ENCODE measurements at regions not wholly inside any gene's neighbourhood (a gene's known extent, or its start where the extent isn't known, plus 50 kb on each side); places are given as distances from the start of the nearest gene placed in this dataset.
"Not testable (repeated sequence)": the region's sequence is repeated elsewhere in the genome, so short reads cannot be mapped to it uniquely, and the experiment has no call there.

GRCh38 chr13:90648497-90648896 is 699.0 kb upstream of the MIR17HG start:
- no peak for DNase-seq (ENCODE audit: low read depth)

- no peak for DNase-seq (ENCODE audit: low read depth)
Measured at GRCh38 chr13:90652036-90652435, 695.5 kb upstream of the MIR17HG start.

GRCh38 chr13:90654970-90655369 is 692.5 kb upstream of the MIR17HG start:
- DNase-seq (ENCODE audit: low read depth), result no peak

DNA sequence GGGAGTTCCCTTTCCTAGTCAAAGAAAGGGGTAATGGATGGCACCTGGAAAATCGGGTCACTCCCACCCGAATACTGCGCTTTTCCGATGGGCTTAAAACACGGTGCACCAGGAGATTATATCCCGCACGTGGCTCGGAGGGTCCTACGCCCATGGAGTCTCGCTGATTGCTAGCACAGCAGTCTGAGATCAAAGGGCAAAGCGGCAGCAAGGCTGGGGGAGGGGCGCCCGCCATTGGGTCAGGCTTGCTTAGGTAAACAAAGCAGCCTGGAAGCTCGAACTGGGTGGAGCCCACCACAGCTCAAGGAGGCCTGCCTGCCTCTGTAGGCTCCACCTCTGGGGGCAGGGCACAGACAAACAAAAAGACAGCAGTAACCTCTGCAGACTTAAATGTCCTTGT is 683.3 kb upstream of the MIR17HG start:
- not testable (repeated sequence) for DNase-seq (ENCODE audit: low read depth)

DNA sequence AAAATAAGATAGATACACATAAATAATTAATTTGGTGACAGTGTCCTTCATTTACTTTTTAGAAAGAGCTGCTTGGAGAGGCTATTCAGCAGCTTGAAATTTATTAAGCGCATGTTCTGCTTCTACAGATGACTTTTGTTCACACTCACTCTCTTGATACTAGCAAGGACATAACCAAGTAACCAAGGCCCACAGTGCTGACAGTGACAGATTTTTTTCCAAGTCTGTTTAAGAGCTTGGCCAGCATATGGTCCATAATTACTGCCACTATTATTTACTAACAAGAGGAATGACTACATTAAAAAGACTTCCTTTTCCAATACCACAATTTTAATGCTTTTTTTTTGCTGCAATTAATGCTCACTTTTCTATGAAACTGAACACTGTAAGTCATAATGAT is 673.7 kb upstream of the MIR17HG start:
- DNase-seq (ENCODE audit: low read depth), result no peak

DNA sequence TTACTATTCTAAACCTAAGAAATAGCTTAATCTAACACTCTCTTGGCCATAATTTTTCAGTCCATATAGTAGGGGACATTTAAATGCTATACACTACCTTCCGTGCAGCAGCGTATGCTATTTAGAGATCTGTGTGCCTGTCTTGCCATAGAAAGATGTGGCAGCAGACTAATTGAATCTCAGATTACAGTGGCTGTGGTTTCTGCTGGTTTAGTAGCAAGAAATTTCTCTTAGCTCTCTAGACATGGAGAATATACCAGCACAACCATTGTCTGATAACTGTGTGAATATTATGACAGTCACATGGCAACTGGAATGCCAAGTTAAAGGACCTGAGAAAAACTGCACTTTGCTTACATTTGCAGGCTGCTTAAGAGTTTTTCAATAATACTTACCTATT is 672.4 kb upstream of the MIR17HG start:
- DNase-seq (ENCODE audit: low read depth), result no peak

DNA sequence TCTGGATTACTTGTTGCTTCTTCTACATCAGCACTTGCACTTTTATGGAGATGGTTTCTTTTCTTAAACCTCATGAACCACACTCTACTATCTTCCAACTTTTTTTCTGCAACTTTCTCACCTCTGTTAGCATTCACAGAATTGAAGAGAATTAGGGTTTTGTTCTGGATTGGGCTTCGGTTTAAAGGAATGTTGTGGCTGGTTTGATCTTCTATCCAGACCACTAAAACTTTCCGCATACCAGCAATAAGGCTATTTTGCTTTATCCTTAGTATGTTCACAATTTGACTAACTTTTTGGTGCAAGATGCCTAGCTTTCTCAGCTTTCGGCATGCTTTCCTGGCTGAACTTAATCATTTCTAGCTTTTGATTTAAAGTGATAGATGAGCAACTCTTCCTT is 666.7 kb upstream of the MIR17HG start:
- DNase-seq (ENCODE audit: low read depth), result peak; percentile 2

- no peak for DNase-seq (ENCODE audit: low read depth)
Measured at GRCh38 chr13:90683711-90684131, 663.8 kb upstream of the MIR17HG start.

GRCh38 chr13:90686442-90686841 is 661.0 kb upstream of the MIR17HG start:
- peak; percentile 42 for DNase-seq (ENCODE audit: low read depth)

DNA sequence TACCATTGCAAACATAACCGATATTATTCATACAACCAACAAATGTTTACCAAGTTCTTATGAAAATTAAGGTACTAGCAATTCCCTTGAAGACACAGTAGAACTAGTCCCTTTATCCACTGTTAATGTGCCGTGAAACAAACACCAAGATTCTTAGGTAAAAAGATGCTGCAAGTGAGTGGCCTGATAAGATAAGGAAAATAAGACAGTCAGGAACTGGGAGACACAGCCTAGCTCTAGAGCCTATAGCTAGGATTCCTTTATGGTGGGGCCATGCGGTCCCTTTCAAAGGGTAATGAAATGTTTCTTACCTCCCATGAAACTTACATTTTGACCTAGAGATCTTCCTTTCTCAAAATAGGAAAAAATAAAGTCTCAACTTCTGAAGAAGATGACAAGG is 658.4 kb upstream of the MIR17HG start:
- DNase-seq (ENCODE audit: low read depth), result no peak

DNA sequence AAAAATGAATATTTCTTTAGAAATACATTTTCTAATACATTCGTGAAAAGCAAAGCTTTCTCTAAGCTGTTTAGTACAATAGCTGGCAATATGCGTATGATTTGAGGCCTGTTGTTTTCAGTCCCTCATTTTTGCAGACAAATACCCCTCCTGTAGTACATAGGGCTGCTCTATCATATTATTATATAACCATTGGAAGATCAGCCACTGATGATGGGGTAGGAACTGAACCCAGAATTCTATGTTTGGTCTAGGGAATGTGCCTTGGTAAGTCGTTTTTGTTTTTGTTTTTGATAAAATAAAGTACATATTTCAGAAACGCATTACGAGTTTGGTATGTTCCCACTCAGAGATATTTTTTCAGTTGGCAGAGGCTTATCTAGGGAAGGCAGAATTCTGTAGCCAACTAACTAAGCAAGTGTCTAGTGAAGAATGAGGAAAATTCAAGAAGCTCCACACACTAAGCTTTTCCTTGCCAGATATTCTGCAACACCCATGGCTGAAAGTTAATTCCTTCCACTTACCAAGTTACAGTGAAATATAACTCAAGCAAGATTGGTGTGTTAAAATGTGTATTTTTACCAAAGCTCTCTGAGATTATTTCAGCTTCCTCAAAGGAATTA is 656.9 kb upstream of the MIR17HG start:
- DNase-seq (ENCODE audit: low read depth), result no peak

DNA sequence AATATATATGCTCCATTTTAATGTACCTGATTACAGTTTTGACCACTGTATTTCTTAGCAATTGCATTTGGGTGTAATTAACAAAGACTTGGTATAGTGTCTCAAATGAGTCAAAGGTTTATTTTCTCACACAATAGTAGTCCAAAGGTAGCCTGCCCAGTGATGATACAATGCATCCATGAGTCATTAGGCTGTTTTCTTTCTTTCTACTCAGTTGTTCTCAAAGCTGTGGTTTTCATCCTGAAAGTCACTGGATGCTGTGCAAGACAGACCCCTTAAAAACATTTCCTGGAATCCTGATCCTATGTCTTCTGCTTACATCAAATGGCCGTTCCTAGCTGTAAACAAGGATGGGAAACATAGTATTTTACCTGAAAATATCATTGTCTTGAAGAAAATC is 651.2 kb upstream of the MIR17HG start:
- peak; percentile 47 for DNase-seq (ENCODE audit: low read depth)

DNA sequence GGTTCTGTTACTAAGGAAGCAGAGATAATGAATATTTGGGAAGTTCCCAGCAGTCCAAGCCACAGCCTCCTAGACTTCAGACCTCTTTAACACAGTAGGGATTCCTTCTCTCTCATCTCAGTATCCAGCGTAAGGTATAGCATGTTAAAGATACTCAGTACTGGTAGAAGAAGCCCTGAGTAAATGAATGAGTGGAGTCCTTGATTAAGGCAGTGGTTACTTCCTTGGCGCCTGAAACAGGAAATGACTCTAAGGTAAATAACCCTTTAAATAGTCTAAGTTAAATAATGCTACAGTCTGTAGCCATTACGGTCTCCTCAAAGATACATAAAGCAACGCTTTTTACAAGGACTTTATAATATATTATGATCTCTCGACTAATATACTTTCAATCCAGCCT is 650.8 kb upstream of the MIR17HG start:
- DNase-seq (ENCODE audit: low read depth), result no peak

GRCh38 chr13:90700340-90700739 is 647.1 kb upstream of the MIR17HG start:
- no peak for DNase-seq (ENCODE audit: low read depth)

GRCh38 chr13:90701264-90701663 is 646.2 kb upstream of the MIR17HG start:
- DNase-seq (ENCODE audit: low read depth), result no peak

DNA sequence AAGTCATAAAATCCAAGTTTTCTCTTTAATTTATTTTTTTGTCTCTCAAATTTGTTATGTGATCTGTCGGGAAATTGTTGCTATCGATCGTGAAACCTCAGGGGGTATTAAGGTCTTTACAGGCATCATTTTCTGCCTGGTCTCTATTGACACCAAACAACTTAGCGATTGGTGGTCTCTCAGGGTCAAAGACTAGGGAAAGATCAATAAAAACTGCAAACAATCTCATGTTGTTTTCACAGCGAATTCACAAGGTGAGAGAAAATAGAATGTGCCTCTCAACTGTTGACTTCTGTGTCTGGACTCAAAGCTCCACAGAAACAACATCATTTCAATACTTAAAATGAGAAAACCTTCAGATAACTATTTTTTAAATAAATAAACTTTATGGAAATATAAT is 645.4 kb upstream of the MIR17HG start:
- no peak for DNase-seq (ENCODE audit: low read depth)

DNA sequence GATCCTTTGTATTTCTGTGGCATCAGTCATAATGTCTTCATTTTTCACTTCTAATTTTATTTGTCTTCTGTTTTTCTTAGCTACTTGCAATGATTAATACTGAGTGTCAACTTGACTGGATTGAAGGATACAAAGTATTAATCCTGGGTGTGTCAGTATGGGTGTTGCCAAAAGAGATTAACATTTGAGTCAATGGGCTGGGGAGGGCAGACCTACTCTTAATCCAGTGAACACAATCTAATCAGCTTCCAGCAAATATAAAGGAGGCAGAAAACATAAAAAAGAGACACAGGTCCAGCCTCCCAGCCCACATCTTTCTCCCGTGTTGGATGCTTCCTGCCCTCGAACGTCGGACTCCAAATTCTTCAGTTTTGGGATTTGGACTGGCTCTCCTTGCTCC is 640.9 kb upstream of the MIR17HG start:
- no peak for DNase-seq (ENCODE audit: low read depth)

GRCh38 chr13:90708128-90708527 is 639.4 kb upstream of the MIR17HG start:
- DNase-seq (ENCODE audit: low read depth), result no peak

DNA sequence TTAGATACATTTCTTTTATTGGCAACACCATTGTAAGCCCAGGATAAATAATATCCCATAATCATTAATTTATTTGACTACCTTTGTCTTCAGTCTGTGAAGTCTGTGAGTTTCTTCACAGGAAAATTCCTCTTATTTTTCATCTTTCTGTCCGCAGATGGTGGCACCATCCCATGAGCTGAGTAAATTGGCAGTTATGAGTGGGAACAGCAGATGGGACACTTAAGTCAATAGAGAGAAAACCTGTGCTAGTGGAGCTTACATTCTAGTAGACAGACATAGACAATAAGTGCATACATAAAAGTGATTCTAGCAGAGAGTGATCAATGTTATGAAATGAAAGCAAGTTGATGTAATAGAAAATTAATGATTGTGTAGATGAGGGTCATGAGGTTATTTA is 638.2 kb upstream of the MIR17HG start:
- DNase-seq (ENCODE audit: low read depth), result no peak

DNA sequence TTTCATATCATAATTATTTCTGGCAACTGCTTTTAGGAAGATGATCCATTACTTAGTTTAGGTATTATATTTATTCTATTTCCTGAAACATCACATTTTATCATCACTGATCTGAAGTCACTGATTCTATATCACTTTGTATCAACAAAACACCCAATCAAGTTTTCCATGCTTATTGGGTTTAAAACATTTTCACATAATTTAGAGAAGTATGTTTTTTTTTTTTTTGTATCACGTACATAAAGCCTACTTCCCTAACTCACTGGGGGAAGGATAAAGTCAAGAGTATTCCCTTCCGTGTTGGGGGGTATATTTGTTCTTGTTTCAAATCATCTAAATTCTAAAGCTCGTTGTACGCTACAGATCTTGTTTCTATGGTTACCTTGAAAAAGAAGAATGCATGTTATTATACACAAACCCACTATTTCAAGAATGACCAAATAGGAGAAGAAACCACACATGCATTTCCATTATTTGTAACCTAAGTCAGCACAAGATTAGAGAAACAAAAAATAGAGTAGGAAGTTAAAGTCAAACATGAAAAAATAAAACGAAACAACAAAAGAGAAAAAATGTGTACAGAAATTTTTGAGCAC is 637.2 kb upstream of the MIR17HG start:
- no peak for DNase-seq (ENCODE audit: low read depth)

GRCh38 chr13:90713441-90714133 is 633.9 kb upstream of the MIR17HG start:
- DNase-seq (ENCODE audit: low read depth), result no peak

DNA sequence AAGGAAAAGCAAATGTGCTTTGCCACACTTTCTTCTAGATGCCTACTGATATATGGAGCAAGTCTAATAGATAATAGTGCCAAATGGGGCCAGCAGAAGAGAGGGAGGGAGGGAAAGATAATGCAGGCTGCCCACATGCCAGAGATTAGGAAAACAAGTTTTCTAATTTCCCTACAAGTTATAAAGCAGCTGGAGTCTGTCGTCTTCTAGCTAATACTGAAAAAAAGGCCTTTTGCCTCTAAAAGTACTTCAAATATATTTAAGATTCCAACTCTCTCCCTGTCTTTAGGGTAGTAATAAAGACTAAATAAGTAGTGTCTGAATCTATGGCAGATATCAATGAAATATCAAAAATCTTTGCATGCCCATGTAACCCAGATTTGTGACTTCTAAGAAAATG is 632.0 kb upstream of the MIR17HG start:
- no peak for DNase-seq (ENCODE audit: low read depth)

GRCh38 chr13:90717451-90717936 is 630.0 kb upstream of the MIR17HG start:
- peak; percentile 76 for DNase-seq (ENCODE audit: low read depth)

Measured in RPMI7951 (cell line).